OCI-LY3 (cell line): ENCODE measurements at regions not wholly inside any gene's neighbourhood (a gene's known extent, or its start where the extent isn't known, plus 50 kb on each side); places are given as distances from the start of the nearest gene placed in this dataset.
A peak's percentile ranks its signal among the peaks of the same experiment; 100 is the strongest.
"Not testable (repeated sequence)": the region's sequence is repeated elsewhere in the genome, so short reads cannot be mapped to it uniquely, and the experiment has no call there.

Experiments
- H2AFZ ChIP-seq: fragments of 200-600, 300-600 bp; shearing (Covaris generic); 2 replicates; pipeline ENCODE4 v1.6.0; 2014; ENCODE audit warnings: antibody characterized with exemption, low read depth, low read length
- H3K27ac ChIP-seq: fragments of 200-600, 300-600 bp; sonication (generic); 2 replicates; pipeline ENCODE4 v1.5.1; 2014; ENCODE audit warnings: mild to moderate bottlenecking, low read length, moderate library complexity, mixed read lengths
- H3K27me3 ChIP-seq: fragments of 200-600, 300-600 bp; sonication (generic); 2 replicates; pipeline ENCODE4 v1.6.1; 2014; ENCODE audit warnings: low read depth, low read length, mixed read lengths
- H3K36me3 ChIP-seq: fragments of 200-600, 300-600 bp; sonication (generic); replicated peaks from 2 replicates; pipeline ENCODE3; 2014; ENCODE audit warnings: low read depth, low read length, mixed read lengths
- H3K4me1 ChIP-seq: fragments of 300-600, 200-600 bp; sonication (generic); 2 replicates; pipeline ENCODE4 v1.6.1; 2014; ENCODE audit warnings: low read length, mixed read lengths
- H3K4me2 ChIP-seq: fragments of 200-600, 300-600 bp; sonication (generic); 2 replicates; pipeline ENCODE4 v1.6.1; 2014; ENCODE audit warnings: low read length, mixed read lengths
- H3K4me3 ChIP-seq: fragments of 300-600, 200-600 bp; sonication (generic); 2 replicates; pipeline ENCODE4 v1.5.1; 2014; ENCODE audit warnings: antibody characterized with exemption, mild to moderate bottlenecking, low read length, moderate library complexity
- H3K79me2 ChIP-seq: fragments of 300-600, 200-600 bp; shearing (Covaris generic); 2 replicates; pipeline ENCODE4 v1.6.1; 2014; ENCODE audit warnings: mild to moderate bottlenecking, low read length, mixed read lengths
- H3K9ac ChIP-seq: fragments of 300-600, 200-600 bp; shearing (Covaris generic); 2 replicates; pipeline ENCODE4 v1.6.0; 2014; ENCODE audit warnings: mild to moderate bottlenecking, low read length, moderate library complexity
- H3K9me3 ChIP-seq: fragments of 200-600, 300-600 bp; shearing (Covaris generic); 2 replicates; pipeline ENCODE4 v1.6.1; 2014; ENCODE audit warnings: low read length, mixed read lengths; ENCODE audit not compliant: insufficient read depth
- H4K20me1 ChIP-seq: fragments of 200-600, 300-600 bp; sonication (generic); 2 replicates; pipeline ENCODE4 v1.6.1; 2016; ENCODE audit warnings: low read length, mixed read lengths; ENCODE audit not compliant: insufficient read depth
- CTCF ChIP-seq: fragments of 200-600, 300-600 bp; sonication (generic); IDR thresholded peaks from 2 replicates; pipeline ENCODE4 v1.5.1; 2014; ENCODE audit warnings: antibody characterized with exemption, low read length, low read depth
- EZH2phosphoT487 ChIP-seq: fragments of 200-600 bp; shearing (Covaris generic); IDR thresholded peaks from 2 replicates; pipeline ENCODE4 v1.6.1; 2018; ENCODE audit warnings: antibody characterized with exemption, mixed run types, low read depth

DNA sequence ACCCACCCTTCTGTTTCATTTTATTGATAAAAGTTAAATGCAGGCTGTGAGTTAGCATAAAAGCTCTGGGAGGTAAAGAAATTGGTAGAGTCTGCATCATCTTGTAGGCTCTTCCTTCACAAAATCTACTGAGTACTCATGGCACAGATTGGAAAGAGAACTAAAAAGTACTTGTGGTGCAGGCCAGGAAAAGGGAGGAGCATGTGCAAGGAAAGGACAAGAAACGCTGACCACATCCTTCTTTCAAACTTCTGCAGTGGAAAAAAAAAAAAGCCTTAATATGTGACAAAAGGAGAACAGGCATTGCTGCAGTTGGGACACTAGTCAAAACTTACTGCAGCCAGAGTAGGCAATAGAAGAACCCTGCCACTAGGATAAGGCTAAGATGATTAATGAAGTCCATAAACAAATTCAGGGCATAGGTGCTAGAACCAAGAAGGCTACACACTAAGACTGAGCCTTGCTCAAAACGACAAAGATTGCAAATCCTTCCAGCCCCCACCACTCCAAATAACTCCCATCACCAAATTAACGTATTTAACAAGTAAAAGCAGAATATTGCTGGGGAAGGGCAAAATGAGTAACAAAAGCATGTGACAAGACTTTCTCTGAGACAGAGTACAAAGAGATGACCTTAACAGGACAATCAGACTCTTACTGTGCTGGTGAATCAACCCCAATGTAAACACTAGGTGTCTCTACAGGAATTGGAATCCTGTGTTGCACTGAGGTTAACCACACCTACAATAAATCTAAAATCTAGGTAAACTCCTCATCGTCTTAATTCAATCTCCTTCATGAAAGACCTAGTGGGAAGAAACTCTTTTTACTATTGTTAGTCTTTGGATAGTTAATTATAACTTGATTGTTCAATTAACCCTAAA lies 1024.8 kb downstream of the TLE1 start:
- Histone ChIP-seq H3K27me3 (no peaks in the 10 kb centered on the region), H3K79me2 (no peaks in the 10 kb centered on the region), H2AFZ (no peak overlapping the region), H3K4me3 (no peak overlapping the region), H3K27ac (no peak overlapping the region), H3K9me3 (no peaks in the 10 kb centered on the region), H4K20me1 (no peaks in the 10 kb centered on the region), H3K36me3 (no peaks in the 10 kb centered on the region), H3K4me1 (no peaks in the 10 kb centered on the region), H3K4me2 (no peak overlapping the region), H3K9ac (no peak overlapping the region)
- peak; percentile 54 for TF ChIP-seq CTCF
- no peak for TF ChIP-seq EZH2phosphoT487

DNA sequence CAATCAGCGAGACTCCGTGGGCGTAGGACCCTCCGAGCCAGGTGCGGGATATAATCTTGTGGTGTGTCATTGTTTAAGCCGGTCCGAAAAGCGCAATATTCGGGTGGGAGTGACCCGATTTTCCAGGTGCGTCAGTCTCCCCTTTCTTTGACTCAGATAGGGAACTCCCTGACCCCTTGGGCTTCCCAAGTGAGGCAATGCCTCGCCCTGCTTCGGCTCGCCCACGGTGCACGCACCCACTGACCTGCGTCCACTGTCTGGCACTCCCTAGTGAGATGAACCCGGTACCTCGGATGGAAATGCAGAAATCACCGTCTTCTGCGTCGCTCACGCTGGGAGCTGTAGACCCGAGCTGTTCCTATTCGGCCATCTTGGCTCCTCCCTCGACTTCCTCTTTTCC lies 1029.6 kb downstream of the TLE1 start:
- H3K4me1 ChIP-seq, H3K36me3 ChIP-seq: not testable (repeated sequence)

GRCh38 chr9:80651044-80651443 lies 1038.3 kb downstream of the TLE1 start:
- no peaks in the 10 kb centered on the region for H4K20me1 ChIP-seq
- no peaks in the 10 kb centered on the region for H3K27me3 ChIP-seq
- TF ChIP-seq EZH2phosphoT487 = no peak
- TF ChIP-seq CTCF = no peak
- no peaks in the 10 kb centered on the region for H3K79me2 ChIP-seq
- no peak overlapping the region for H3K9ac ChIP-seq
- no peak overlapping the region for H3K27ac ChIP-seq
- H3K4me3 ChIP-seq = no peak overlapping the region
- no peaks in the 10 kb centered on the region for H3K36me3 ChIP-seq
- no peak overlapping the region for H3K4me2 ChIP-seq
- no peaks in the 10 kb centered on the region for H3K9me3 ChIP-seq
- H2AFZ ChIP-seq = no peak overlapping the region
- H3K4me1 ChIP-seq = no peaks in the 10 kb centered on the region

More for the DNA sequence above, 1029.6 kb downstream of the TLE1 start:
- not testable (repeated sequence) for H3K9ac ChIP-seq, H3K27me3 ChIP-seq, H2AFZ ChIP-seq, H3K4me3 ChIP-seq, H3K9me3 ChIP-seq, H3K27ac ChIP-seq, H3K79me2 ChIP-seq, H4K20me1 ChIP-seq, H3K4me2 ChIP-seq

DNA sequence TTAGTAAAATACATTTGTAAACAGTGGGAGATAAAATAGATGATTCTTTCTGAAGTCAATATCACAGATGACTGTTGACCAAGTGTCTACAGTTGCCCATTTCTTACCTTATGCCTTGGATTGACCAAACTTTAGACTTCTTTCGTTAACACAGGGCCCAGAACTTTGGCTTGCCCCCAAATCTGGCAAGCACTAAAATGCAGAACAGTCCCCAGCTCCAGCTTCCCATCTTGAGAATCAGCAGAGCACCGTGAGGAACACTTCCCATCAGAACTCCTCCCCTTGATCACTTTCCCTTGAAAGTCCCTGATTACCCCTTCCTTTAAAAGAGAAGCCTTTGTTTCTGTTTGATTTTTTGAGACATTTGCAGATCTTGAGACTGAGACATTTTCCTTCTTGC lies 1039.9 kb downstream of the TLE1 start:
- Histone ChIP-seq H3K79me2 (no peaks in the 10 kb centered on the region), H3K4me1 (no peaks in the 10 kb centered on the region), H3K27me3 (no peaks in the 10 kb centered on the region), H3K27ac (no peak overlapping the region), H3K4me3 (no peak overlapping the region), H3K9ac (no peak overlapping the region), H3K36me3 (no peaks in the 10 kb centered on the region), H4K20me1 (no peaks in the 10 kb centered on the region), H2AFZ (no peak overlapping the region), H3K9me3 (no peaks in the 10 kb centered on the region), H3K4me2 (no peak overlapping the region)
- TF ChIP-seq EZH2phosphoT487 (no peak), CTCF (no peak)
